ENCODE measurements at regions not wholly inside any gene's neighbourhood (a gene's known extent, or its start where the extent isn't known, plus 50 kb on each side); places are given as distances from the start of the nearest gene placed in this dataset.
"Not testable (repeated sequence)": the region's sequence is repeated elsewhere in the genome, so short reads cannot be mapped to it uniquely, and the experiment has no call there.

DNA sequence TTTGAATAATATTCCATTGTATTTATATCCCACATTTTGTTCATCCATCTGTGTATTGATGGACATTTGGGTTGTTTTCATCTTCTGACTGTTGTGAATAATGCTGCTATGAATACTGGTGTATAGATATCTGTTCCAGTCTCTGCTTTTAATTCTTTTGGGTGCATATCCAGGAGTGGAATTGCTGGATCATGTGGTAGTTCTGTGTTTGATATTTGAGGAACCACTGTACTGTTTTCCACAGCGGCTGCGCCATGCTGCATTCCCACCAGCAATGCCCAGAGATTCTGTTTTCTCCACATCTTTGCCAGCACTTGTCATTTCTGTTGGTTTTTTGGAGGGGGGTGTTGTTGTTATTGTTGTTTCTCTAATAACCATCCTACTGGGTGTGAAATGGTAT lies 131.6 kb upstream of the KIF26B start:
- no peak for FAIRE-seq

DNA sequence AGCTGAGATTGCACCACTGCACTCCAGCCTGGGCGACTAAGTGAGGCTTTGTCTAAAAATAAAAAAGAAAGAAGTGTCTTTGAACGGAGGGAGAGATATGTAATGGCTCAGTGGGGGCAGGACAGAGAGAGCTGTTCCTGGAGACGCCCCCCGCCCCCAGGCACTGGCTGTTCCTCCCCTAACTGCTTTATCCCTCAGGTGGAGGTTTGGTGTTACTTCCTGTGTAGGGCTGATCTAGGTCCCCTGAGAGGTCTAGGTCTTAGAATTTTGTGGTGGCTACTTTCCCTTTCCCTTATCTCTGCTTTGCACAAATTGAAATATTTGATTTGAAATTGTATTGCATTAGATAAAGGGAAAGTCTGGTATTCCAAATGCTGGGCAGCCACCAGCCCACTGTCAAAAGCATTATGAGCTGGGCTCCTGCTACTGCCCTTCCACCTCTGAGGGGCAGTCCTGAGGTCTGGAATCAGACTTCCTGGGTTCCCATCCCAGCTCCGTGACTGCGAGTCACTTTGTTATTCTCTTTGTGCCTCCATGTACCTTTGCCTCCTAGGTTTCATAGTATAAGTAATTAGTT lies 134.8 kb upstream of the KIF26B start:
- FAIRE-seq: no peak

DNA sequence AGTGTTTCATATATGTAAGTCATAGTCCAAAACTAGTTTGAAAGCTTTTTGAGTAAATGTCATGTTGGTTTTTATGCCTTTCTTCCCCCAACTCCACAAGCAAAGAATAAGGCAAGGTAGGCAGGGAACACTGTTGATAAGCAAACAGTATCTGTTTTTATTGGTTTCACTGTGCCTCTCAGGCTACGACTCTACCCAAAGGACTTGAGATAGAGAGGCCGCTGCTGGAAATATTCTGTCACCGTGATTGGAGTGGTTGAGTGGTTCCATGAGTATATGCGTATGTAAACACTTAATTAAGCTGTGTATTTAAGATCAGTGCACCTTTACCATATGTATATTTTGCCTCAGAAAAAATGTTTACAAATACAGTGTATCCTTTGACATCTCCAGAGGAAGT lies 138.1 kb upstream of the KIF26B start:
- no peak for FAIRE-seq

DNA sequence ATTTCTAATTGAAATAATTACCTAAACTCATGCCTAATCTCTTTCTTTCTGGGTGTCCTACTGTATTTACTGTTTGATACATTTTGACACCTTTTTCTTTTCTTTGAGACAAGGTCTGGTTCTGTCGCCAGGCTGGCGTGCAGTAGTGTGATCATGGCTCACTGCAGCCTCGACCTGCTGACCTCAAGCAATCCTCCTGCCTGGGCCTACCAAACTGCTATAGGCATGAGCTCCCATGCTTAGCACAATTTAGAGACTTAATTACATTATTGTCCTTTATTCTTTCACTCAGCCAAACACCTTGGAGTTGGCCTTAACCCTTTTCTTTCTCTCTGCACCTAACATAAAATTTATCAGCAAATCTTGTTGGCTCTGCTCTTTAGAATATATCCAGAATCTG lies 139.8 kb upstream of the KIF26B start:
- FAIRE-seq: no peak

DNA sequence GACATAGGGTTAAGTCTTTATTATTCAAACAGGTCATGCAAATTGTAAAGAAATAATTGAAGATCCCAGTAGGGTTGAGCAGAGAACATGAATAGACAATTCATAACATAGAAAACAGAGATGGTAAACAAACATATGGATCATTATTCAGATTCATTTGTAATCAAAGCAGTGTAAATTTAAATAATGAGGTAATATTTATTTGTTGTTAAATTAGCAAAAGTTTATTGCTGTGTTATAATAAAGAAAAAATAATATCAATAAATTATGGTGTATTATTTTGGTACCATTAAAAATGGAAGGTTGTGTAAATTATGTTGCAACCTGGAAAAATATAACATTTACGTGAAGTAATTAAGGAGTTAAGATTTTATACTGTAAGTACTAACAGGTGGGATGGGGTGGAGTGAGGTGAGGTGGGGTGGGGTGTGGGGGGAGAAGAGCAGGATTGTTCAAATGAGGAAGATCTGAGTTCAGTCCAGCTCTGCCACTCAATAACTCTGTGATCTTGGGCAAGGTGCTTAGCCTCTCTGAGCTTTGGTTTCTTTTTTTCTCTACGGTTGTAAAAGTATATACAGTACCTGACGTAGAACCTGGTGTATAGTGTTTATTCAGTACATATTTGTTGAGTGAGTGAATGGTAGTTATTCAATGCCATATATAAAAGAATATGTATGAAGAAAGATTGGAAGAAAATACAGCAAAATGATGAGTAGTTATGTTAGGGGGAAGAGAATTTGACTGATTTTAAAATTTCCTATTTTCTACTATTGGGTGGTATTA lies 140.3 kb upstream of the KIF26B start:
- peak; percentile 53 for FAIRE-seq

DNA sequence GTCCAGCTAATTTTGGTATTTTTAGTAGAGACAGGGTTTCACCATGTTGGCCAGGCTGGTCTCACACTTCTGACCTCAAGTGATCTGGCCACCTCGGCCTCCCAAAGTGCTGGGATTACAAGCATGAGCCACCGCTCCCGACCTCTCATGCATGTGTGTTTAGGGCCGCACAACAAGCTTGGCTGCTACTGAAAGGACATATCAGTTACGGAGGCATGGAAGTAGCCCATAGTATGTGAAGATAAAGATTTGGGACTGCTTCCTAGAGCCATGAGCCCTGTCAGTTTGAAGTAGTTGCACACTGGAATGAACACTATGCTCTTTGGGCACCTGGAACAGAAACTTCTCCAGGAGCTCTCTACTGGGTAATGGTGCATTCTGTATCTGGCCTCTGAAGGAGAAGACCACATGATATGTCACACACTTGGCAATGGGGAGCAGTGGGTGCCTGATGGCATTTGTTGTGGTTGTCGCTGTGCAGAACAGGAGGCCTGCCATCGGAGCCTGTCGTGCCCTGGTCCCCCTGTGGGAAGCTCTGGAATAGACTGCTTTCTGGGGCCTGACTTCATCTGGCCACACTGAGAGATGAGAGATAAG lies 144.7 kb upstream of the KIF26B start:
- no peak for FAIRE-seq

DNA sequence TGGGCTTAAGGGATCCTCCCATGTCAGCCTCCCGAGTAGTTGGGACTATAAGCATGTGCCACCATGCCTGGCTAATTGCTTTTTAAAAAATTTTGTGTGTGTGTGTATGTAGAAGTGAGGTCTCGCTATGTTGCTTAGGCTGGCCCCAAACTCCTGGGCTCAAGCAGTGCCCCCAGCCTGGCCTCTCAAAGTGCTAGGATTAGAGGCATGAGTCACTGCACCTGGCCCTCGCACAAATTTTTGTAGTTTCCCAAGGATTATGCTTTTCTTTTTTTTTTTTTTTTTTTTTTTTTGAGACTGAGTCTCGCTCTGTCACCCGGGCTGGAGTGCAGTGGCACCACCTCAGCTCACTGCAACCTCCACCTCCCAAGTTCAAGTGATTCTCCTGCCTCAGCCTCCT lies 144.4 kb upstream of the HNRNPU start:
- FAIRE-seq: no peak

DNA sequence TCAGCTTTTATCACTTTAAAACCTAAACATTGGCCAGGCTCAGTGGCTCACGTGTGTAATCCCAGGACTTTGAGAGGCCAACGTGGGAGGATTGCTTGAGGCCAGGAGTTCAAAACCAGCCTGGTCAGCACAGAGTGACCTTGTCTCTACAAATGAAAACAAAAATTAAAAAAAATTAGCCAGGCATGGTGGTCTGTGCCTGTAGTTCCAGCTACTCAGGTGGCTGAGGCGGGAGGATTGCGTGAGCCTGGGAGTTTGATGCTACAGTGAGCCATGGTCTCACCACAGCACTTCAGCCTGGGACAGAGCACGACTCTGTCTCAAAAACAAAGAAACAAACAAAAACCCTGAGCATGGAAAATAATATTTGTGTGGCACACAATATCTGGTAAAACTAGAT lies 143.5 kb upstream of the HNRNPU start:
- FAIRE-seq: no peak

DNA sequence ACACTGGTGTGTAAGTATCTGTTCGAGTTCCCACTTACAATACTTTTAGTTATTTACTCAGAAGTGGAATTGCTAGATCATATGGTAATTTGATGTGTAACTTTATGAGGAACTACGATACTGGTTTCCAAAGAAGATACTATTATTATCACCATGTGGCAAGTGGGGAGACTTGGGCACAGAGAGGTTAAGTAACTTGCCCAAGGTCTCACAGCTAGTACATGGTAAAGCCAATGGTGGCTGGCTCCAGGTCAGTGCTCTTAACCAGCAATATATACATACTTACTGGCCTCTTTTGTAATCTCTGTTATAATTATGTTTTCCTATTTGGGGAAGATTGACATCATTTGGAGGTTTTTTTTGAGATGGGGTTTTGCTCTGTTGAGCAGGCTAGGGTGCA lies 138.9 kb upstream of the HNRNPU start:
- FAIRE-seq: no peak

DNA sequence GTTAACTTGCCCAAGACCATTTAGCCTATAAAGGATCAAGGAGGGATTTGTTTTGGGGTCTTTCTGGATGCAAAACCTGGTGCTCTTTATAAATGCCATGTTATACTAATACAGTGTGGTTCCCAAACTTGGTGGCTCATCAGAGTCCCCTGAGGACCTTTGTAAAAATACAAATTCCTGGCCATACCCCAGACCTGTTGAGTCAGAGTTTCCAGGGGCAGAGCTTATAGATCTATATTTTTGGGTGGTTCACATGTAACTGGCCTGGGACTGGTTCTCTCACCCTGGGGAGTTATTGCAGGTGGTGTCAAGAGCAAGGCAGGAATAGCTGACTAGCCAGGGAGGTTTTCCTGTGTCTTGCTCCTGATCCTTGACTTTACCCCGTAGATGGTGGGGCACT lies 136.9 kb upstream of the HNRNPU start:
- no peak for FAIRE-seq

DNA sequence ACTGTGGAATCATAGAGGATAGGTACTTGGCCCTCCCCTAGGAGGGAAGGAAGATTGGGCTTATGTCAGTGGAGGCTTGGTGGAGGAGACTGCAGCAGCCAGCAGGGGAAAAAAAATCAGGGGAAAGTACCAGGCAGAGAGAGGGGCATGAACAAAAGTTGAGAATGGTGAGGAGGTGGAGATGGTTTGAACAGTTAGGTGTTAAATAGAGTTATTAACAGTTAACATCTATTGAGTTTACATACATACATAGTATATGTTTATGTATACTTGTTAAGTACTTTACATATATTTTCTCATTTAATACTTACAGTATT lies 136.5 kb upstream of the HNRNPU start:
- FAIRE-seq: no peak

DNA sequence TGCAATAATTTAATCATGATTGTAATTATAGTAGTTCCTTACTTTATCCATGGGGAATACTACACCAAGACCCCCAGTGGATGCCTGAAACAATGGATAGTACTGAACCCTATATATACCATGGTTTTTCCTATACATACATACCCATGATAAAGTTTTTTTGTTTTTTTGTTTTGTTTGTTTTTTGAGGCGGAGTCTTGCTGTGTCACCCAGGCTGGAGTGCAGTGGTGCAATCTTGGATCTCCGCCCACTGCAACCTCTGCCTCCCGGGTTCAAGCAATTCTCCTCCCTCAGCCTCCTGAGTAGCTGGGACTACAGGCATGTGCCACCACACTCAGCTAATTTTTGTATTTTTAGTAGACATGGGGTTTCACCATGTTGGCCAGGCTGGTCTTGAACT lies 135.3 kb upstream of the HNRNPU start:
- FAIRE-seq: not testable (repeated sequence)

DNA sequence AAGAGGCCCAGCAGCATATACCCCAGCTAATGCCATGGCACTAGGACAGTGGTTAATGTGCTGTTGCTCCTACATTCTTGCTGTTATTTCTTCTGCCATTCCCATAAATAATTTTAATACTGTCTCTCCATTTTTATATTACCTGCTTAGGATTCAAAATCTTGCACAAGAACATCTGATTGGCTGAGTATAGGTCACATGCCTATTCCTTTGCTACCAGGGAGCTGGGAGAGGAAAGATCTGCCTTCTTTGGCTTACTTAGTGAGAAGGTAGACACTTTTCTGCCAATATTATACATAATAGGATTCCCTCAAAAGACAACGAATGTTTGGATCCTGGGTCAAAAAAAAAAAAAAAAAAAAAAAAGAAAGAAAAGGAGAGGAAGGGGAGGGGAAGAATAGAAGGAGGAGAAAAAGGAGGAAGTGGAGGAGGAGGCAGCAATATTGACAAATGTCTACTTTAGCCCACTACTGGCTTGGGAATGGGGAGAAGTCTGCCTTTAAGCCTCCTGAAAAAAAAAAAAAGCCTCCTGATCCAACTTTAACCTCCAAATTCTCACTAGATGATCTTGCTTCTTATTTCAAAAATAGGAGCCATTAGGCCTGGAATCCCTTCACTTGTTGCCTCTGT lies 134.5 kb upstream of the HNRNPU start:
- FAIRE-seq: no peak

DNA sequence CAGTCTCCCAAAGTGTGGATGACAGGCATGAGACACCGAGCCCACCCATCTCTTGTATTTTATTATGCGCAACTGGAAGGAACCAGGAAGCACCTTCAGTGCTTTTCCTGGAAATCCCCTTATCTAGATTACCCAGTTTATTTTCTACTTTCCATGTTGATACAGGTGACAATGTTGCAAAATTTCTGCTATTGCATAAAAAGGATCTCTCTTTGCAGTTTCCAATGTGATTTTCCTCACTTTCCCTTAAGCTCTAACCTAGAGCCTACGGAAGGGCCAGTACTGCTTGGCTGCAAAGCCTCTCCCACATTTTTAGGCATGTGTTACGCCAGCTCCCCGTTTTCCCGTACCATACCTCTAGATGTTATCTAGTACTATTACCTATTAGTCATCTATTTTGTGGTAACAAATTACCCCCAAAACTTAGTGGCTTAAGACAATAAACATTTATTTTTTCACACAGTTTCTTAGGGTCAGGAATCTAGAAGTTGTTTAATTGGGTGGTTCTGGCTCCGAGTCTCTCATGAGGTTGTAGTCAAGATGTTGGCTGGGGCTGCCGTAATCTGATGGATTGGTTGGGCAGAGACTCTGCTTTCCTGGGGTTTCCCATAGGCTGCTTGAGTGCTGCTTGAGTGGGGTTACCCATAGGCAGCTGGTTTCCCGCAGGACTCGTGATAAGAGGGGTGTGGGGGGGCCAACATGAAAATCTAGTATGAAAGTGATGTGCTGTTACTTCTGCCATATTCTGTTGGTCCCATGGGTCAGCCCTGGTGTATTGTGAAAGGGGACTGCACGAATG lies 131.5 kb upstream of the HNRNPU start:
- FAIRE-seq: no peak

DNA sequence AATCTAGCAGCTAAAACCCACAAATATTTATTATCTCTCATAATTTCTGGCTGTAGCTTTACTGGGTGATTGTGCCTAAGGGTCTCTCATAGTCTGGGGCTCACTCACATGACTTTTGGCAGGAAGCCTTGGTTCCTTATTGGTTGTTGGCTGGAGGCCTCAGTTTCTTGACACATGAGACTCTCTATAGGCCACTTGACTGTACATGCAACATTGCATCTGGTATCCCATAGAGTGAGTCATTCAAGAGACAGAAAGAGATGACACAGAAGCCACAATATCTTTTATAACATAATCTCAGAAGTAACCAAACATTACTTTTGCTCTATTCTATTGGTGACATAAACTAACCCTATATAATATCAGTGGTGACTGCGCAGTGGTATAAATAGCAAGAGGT lies 128.5 kb upstream of the HNRNPU start:
- no peak for FAIRE-seq

DNA sequence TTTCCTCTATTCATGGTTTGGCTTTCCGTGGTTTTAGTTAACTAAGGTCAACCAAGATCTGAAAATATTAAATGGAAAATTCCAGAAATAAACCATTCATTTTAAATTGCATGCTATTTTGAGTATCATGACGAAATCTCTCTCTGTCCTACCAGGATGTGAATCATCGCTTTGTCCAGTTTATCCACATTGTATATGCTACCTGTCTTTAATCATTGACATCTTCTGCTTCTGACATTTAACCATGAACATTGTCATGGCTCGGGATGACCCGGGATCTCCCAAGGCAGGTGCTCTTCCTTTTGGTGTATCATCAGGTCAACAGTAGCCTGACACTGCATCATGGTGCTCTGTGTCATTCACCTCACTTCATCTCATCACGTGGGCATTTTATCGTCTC lies 125.5 kb upstream of the HNRNPU start:
- no peak for FAIRE-seq

DNA sequence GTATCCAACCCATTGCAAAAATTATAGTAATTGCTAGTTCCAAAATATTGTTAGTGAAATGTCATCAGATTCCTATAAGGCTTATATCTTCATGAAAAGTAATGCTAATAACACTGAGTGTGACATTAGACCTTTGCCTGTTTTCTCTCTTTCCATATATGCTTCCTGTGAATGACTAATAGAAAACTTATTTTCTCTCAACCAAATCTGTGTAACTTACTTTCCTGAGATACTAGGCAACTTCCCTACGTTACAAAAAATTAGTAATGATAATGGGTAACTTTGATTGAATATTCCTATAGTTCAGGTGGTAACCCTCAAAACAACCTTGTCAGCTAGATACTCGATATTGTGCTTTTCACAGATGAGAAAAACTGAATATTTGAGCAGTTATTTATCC lies 124.2 kb upstream of the HNRNPU start:
- no peak for FAIRE-seq

DNA sequence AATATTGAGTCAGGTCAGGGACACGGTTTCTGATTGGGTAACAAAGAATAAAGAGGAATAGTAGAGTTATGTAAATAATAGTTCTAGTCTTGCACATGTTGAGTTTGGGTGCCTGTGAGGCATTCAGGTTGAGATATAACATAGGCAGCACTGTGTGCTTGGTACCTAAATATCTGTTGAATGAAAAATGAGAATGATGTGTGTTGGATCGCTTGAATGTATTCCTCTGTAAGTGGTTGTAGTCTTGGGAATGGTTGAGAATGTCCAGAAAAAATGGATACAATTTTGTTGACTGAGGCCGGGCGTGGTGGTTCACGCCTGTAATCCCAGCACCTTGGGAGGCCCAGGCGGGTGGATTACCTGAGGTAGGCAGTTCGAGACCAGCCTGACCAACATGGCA lies 116.3 kb upstream of the HNRNPU start:
- no peak for FAIRE-seq

DNA sequence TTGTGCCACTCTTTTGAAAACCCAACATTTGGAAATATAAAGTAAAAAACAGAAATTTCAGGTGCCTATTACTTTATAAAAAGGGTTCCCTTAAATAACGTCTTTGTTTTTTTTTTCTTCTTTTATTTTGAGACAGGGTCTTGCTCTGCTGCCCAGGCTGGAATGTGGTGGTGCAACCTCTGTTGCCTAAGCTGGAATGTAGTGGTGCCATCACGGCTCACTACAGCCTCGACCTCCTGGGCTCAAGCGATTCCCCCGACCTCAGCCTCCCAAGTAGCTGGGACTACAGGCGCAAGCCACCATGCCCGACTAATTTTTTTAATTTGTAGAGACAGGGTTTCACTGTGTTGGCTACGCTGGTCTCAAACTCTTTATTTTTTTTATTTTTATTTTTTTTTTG lies 110.2 kb upstream of the HNRNPU start:
- FAIRE-seq: no peak

DNA sequence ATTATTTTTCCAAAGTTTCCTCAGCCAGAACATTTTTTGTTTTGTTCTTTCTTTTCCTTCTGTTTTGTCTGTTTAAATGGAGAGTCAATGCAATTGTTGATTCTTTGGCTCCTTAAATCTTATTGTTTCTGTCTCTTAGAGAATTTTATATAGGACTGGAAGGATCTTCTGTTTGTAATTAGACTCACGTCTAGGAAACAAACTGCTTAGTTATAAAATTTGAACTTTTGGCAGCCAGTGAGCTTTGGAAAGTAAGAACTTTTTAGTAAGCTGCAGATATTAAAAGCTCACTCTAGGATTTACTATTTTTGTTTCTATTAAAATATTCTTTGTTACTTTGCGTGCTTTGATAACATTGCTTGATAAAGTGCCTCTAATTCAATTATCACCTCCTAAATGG lies 109.8 kb upstream of the HNRNPU start:
- no peak for FAIRE-seq

DNA sequence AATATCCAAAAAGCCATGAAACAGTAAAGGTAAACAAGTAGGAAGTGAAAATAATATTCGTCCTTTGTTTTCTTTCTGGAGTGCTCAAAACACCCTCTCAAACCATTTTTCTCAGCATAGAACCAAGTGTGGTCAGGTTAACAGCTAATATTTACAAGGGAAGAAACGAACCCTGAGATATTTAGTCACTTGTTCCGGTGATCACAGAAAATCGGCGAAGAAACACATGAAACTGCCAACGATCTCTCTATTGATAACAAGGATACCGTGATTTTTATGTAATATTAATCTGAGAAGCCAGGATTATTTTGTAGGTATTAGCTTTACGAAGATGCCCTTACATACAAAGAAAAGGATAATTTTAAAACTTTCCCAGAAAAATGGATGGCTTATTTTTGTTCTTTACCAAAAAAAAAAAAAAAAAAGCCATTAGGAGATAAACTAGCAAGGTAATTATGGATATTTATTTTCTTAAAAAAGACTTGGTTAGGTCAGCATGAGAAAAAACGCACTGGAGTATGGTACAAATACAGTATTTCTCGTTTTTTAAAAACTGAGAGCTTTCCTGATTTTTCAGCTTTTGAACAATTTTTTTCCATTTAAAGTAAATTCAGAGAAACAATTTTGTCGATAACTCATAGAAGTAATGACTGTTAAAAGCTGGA lies 107.3 kb upstream of the HNRNPU start:
- peak; percentile 19 for FAIRE-seq

DNA sequence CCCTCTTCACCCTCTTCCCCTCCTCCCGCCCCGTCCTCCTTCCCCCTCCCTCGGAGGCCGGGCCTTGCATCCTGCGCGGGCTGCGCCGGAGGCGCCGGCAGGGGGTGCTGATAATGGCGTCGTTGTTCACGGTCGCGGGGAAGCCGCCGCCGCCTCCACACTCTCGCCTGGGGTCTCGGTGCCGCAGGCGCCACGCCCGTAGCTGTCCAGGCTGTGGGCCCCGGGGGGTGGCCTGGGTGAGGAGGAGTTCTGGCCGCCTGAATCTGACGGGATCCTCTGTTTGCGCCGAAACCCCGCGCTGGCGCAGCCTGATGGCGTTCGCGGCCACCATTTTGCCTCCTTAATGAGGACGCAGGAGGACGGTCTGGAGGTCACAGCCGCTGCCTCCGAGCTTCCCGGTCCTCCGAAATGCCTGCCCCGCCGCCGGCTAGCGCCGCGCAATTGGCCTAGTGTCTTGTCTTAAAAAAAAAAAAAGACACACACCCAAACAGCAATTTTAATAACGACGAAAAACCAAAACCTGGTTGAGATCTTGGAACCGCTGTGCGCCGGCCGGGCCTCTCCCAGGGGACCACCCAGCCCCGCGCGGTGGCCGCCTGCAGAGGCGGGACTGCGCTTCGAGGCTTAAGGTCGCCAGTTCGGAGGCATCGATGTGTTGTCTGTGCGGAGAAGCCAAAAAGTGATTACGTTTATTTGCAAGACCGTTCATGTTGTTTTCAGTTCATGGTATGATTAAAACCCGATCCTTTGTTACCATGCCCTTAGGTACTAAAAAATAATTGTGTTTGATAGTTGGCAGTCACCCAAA lies 106.6 kb upstream of the HNRNPU start:
- FAIRE-seq: peak; percentile 63

Measured in G401.6 (cell line).